ENCODE measurements at regions not wholly inside any gene's neighbourhood (a gene's known extent, or its start where the extent isn't known, plus 50 kb on each side); places are given as distances from the start of the nearest gene placed in this dataset.

GRCh38 chr15:95910643-95911212 is 419.8 kb upstream of the NR2F2 start:
- DNase-seq, result no peak

GRCh38 chr15:95911570-95912279 is 418.8 kb upstream of the NR2F2 start:
- no peak for DNase-seq

GRCh38 chr15:95912280-95912625 is 418.2 kb upstream of the NR2F2 start:
- DNase-seq, result no peak

DNA sequence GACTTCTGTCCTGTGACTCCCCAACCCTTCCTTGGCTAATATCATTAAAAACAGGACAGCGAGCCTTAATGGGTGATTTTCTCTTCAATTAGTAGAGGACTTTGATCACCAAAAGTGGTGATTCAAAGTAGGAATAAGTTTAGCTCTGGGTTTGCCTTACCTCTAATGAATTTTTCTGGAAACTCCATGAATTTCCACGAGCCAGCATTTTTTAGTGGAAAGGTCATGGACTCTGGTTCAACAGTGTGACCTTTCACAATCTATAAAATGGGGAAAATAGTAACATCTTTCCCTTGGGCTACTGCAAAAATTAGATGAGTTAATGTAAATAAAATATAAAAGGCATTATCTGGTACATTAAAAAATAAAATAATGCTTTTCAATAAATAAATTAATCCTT is 417.8 kb upstream of the NR2F2 start:
- no peak for DNase-seq

- no peak for DNase-seq
These were observed 413.9 kb upstream of the NR2F2 start for GRCh38 chr15:95916568-95916967.

GRCh38 chr15:95918525-95918924 is 412.0 kb upstream of the NR2F2 start:
- no peak for DNase-seq

DNA sequence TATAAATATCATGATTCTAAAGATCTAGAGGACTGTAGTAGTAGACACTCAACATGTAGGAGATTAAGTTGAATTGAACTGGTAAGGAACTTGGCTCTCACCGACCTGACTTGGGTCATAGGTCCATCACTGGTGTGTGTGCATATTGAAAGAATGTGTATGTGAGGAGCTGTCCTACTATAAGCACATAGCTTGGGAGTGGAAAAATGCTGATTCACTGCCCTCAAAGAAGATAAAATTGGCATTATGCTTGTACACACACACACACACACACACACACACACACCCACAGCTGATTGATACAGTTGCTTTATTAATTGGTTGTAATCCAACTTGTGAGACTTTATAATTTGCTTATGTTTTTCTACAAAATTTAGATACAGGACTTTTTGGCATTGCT is 411.0 kb upstream of the NR2F2 start:
- no peak for DNase-seq

GRCh38 chr15:95921404-95921803 is 409.1 kb upstream of the NR2F2 start:
- DNase-seq, result no peak

GRCh38 chr15:95922431-95922830 is 408.1 kb upstream of the NR2F2 start:
- no peak for DNase-seq

DNA sequence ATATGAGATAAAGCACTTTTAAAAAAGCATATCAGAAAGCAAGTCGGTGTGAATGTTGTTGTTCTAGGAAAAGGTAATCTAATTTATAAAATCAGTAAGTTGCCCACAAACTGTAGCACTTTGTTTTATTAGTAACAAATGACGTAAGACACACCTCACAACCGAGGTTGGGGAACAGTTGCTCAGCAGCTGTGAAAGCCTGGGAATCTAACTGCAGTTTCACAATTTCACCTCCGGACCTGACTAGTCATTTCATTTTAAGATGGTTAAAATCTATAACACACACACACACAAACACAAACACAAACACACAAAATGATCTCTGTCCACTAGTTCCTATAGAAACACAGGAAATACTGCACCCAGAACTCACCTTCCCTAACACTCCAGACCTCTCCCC is 406.7 kb upstream of the NR2F2 start:
- DNase-seq, result no peak

GRCh38 chr15:95928822-95929221 is 401.7 kb upstream of the NR2F2 start:
- DNase-seq, result no peak

- DNase-seq, result no peak
These were observed 401.2 kb upstream of the NR2F2 start for GRCh38 chr15:95929232-95929846.

DNA sequence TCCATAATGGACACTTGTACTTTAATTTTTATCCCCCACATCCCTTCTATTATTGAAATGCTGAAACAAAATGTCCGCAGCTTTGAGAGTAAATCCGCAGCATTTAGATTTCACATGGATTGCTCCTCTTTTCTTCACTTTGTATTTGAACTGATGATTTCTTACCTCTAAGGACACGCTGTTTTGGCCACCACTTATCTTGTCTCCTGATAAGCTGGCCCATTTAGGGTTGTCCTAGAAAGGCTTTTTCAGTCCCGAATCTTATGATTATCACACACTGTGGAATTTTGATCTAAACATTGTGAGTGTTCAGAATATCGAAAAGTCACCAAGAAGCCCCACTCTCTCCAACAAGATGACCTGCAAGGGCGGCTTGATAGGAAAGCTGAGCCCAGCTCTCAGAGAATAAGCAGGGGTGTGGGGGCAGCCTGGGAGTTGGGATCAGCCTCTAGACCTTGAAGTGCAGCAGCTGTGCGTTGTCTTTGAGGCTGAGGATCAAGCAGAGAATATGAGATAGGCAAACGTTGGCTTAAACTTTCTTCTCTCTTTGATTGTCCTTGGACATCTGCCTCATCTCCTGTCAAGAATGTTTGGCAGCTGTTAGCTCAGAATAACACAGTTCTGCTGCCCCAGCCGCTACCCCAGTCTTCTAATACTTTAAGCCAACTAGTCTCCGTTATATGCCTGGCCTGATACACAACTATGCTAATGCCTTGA is 399.7 kb upstream of the NR2F2 start:
- DNase-seq, result no peak

- DNase-seq, result no peak
These were observed 398.9 kb upstream of the NR2F2 start for GRCh38 chr15:95931619-95932018.

GRCh38 chr15:95932141-95932540 is 398.4 kb upstream of the NR2F2 start:
- no peak for DNase-seq

GRCh38 chr15:95932676-95933075 is 397.8 kb upstream of the NR2F2 start:
- DNase-seq, result no peak

GRCh38 chr15:95935852-95936251 is 394.6 kb upstream of the NR2F2 start:
- no peak for DNase-seq

DNA sequence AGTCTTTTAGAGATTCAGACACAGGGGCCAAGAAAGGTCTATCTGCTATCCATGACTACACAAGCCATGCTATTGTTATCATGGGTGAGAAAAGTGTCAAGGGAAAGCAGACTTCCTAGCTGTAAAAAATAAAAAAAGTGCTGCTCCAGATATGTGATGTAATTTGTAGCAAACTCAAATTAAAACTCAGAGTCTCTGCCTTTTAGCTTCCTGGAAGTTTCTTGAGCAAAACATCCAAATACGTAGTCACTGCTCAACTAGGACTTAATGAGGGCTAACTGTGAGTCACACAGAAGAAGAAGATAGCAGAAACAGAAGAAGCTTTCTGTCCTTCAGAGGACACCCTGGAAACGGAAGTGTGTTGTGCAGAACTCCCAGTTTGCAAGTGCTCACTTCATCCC is 393.4 kb upstream of the NR2F2 start:
- DNase-seq, result no peak

GRCh38 chr15:95940431-95940985 is 390.0 kb upstream of the NR2F2 start:
- DNase-seq, result no peak

- no peak for DNase-seq
These were observed 386.3 kb upstream of the NR2F2 start for GRCh38 chr15:95944193-95944592.

DNA sequence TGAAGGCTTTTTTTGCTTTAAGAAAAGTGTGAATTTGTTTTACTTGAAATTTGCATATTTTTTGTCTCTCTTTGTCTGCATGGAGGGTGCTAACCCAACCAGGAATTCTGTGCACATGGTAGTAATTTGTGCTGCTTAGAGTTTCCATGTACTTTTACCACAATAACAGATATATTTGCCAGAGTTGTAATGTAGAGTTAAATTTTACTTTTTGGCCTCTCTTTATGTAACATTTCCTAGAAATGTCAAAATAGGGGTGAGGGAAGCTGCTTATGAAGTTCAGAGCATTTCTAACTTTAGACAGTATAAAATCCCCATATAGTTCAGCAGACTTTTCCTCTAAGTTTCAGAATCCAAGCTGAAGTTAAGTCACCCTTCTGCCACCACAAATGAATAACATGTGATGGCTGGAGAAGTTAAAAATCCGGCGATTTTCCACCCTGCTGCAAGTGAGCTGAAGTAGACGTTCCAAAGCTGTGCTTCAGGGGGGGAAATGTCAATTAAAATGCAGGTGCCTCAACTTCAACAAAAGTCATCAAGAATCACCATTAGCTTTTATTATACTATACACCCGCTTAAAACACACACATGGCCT is 385.7 kb upstream of the NR2F2 start:
- no peak for DNase-seq

- DNase-seq, result no peak
These were observed 384.3 kb upstream of the NR2F2 start for GRCh38 chr15:95946241-95946640.

DNA sequence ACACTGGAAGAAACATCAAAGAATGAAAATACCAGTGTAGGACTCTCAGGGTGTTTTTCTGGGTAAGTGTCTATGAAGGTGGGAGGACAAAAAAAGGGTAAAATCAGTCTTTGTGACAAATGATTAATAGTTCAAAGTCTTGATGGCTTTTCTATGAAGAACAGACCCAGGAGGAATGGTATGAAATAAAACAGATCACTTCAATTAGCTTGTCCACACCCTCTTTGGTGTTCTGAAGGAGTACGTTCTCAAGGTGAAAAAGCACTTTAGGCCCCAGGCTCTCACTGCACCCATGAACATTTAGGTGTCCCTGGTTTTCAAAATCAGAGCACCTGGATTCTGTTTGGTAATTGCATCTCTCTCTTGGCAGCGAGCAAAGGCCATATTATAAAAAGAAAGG is 383.6 kb upstream of the NR2F2 start:
- DNase-seq, result no peak
